T-helper 1 cell (primary cell): ENCODE measurements at regions not wholly inside any gene's neighbourhood (a gene's known extent, or its start where the extent isn't known, plus 50 kb on each side); places are given as distances from the start of the nearest gene placed in this dataset.
"Not testable (repeated sequence)": the region's sequence is repeated elsewhere in the genome, so short reads cannot be mapped to it uniquely, and the experiment has no call there.

Source experiments
- DNase-seq, 5 donors: peaks; one replicate each; pipeline ENCODE4 v3.0.0-alpha.2; 2012 to 2020

DNA sequence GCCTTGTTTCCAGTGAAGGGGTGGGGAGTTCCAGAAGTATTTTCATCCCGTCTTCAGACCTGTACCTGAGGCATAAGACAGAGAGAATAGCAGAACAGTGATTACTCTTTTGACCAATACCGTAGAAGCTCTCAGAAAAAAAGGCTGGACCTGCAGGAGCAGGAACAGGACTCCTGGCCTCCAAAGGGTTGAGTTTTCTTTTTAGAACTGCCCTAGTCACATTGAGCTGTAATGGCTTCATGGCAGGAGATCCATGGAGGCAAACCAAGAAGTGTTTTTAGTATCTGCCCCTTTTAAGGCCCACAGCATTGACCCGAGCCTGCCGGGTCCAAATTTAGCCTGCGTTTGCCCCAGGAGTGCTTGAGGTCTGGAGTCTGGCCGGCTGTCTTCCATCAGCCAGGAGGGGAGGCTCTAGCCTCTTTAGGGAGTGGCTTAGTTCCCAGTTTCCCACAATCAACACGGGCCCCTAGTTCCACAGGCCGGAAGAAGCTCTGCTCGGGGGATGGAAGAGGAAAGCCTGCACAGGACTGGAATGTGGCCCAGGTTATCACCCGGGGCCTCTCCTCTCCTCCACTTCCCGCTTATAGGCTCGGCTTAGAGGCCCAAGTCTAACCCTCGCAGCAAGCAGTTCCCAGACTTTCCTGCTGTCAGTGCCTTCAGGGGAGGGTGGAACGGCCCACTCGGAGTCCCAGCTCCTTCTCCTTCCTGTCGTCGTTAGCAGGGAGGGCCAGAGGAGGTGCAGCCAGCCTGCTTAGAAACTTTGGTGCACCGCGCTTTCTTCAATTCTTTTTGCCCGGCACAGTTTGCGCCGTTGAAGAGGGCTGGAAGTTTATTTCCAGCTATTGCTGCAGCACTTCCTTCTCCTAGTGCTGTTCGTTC lies 80.7 kb downstream of the C9orf152 start:
- DNase-seq = no peak

DNA sequence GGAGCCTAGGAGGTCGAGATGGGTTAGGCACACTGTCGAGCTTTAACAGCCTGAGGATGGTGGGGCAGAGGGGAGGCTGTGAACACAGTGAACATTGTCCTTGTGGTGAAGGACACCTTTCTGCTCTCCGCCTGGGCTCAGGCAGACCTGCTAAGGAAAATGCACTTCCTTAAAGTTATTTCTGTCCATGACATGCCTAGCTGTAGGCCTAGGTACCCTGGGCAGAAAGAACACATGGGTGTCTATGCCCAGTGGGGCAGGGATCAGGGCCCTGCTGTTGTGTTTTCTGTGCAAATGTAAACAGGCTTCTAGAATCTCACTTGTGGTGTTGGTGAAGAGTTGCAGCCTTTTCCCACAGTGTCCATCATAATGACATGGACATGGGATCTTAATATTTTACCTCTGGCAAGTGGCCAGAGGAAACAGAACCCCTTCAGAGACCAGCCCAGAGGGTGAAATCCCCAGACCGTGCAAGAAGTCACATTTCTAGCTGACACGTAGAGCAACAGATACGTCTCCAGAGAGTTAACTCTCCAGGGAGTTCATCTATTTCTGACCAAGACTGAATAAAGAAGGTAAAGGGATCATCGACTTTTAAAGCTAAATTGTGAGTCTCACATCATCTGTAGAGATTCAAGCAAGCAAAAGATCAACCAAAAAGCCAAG lies 79.2 kb downstream of the C9orf152 start:
- DNase-seq = no peak

DNA sequence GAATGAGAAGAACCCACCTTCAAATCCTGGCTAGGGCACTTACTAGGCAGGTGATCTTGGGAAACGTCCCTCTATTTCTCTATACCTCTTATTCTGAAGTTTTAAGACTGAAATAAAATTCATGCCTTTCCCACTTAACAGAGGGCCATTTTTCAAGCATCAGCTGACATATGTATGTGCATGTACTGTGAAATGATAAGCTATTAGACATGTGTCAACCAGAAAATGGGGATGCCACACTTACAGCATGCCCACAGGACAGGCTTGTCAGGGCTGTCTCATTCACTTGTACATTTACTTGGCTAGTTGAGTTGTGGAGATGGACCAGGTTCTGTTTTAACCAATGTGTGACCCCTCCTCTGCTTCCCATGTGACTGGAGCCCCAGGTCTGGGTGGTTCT lies 78.5 kb downstream of the C9orf152 start:
- DNase-seq = no peak

DNA sequence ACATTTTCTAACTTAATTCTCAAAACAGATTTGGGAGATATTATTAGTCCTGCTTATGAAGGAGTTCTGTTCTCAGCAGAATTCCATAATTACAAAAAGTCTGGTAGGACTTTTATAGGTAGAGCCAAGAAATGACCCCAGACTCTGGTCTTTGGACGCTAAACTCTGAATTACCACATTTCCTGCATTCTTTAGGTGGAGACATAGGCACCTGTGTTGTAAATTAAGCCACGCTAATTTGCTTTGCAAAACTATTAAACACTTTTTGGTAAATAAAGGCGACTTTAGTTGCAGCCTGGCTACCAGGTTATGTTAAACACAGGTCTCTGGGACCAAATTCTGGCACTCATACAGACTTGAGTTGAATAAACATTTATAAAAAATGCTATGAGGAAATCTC lies 77.7 kb downstream of the C9orf152 start:
- DNase-seq = no peak

DNA sequence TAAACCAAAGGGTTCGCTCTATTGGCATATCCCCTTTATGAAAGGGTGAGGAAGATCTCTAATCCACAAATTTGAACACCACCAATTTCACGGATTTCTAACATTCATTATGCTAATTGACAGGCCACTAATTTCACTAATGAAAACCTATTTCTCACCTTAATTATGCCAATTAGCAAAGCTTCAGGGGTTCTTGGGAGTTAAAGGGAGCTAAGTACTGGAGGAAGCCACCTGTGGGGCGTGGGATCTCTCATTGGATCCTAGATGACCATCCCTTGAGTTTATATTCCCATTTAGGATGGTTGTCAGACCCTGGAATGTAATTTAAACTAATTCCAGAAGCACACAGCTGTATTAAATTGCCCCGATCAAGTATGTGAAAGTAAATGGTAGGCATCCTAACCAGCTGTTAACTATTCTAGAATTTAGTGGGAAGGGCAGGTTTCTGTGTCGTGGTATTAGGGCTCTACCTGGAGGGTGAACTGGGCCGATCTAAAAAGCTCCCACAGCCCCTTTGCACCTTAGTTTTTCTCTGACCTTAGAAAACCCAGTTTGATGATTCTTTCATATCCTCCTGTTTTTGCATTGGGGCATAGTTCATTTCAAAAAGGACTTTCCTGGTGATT lies 77.1 kb downstream of the C9orf152 start:
- DNase-seq = no peak

- DNase-seq = no peak
These were observed 76.5 kb downstream of the C9orf152 start for GRCh38 chr9:110131499-110131898.

DNA sequence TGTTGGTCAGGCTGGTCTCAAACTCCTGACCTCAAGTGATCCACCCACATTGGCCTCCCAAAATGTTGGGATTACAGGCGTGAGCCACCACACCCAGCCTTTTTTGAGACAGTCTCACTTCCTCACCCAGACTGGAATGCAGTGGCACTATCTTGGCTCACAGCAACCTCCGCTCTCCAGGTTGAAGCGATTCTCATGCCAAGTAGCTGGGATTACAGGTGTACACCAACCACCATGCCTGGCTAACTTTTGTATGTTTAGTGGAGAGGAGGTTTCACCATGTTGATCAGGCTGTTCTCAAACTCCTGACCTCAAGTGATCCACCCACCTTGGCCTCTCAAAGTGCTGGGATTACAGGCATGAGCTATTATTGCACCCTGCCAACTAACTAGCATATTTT lies 75.4 kb downstream of the C9orf152 start:
- DNase-seq = not testable (repeated sequence)

GRCh38 chr9:110133059-110133458 lies 74.9 kb downstream of the C9orf152 start:
- no peak for DNase-seq

- no peak for DNase-seq
These were observed 74.2 kb downstream of the C9orf152 start for GRCh38 chr9:110133608-110134210.

- DNase-seq = no peak
These were observed 72.1 kb downstream of the C9orf152 start for GRCh38 chr9:110135846-110136245.

DNA sequence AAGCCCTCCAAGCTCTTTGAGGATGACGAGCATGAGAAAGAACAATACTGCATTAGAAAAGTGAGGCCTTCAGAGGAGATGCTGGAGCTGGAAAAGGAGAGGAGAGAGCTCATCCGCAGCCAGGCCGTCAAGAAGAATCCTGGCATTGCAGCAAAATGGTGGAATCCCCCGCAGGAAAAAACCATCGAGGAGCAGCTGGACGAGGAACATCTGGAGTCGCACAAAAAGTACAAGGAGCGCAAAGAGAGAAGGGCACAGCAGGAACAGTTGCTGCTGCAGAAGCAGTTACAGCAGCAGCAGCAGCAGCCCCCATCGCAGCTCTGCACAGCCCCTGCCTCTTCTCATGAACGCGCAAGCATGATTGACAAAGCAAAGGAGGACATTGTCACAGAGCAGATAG lies 71.2 kb downstream of the C9orf152 start:
- no peak for DNase-seq

DNA sequence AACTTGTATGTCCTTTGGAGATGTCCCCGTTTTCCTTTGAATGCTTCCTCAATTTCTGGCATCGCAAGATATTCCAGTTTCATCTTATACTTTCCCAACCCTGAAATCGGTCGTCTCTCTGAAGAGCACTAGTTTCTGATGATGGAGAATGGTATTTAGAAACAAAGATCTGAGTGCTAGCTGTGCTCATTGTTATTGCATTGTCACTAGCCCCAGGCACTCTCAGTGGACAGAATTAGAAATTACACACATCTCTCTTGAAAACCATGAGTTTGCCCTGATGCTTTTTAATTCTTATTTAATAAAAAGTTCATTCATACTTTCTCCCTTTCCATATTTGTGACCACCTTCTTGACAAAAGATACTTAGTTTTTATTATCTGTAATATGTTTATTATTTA lies 67.7 kb downstream of the C9orf152 start:
- no peak for DNase-seq

- no peak for DNase-seq
These were observed 66.6 kb downstream of the C9orf152 start for GRCh38 chr9:110141227-110141793.

- no peak for DNase-seq
These were observed 65.7 kb downstream of the C9orf152 start for GRCh38 chr9:110142253-110142652.

- DNase-seq = no peak
These were observed 65.0 kb downstream of the C9orf152 start for GRCh38 chr9:110142868-110143481.

GRCh38 chr9:110143485-110143884 lies 64.5 kb downstream of the C9orf152 start:
- DNase-seq = peak in 1 of 5 donors; percentile 39

GRCh38 chr9:110143950-110144545 lies 63.9 kb downstream of the C9orf152 start:
- peak in 3 of 5 donors; percentile 8 to 69 (median 11) for DNase-seq

DNA sequence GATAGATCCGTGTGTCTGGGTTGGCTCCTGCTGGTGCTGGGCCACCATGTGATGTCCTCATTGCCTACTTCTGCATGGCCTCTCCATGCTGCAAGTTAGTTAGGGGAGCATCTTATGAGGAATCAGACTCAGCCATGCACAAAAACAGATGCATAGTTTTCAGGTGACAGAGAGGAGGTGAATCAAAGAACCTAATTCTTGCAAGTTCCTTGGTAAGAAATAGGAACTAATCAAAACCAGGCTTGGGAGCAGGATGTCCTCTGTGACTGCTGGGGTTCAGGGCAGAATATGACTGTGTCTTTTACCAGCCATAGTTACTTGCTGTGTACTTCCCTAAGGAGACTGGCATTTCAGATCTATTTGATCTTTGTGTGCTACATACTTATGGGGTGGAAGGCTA lies 61.6 kb downstream of the C9orf152 start:
- no peak for DNase-seq

GRCh38 chr9:110148384-110148783 lies 59.6 kb downstream of the C9orf152 start:
- peak in 2 of 5 donors; percentile 12 to 90 for DNase-seq

DNA sequence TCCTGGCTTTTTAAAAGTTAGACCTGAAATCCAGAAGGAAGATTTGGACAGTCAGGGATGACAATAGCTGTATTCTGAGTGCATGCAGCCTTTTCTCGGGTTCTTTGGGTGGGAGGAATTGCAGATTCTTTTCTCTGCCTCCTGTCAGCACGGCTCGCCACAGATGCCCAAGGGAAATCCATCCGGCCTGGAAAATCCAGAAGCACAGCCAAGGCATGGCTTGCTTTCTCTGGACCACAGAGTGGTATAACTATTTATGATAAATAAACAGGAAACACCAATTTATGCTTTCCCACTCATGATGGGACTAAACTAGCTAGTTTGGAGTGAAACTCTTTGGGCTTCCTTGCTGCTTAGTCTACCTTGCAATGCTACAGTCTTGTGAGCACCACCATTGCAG lies 59.1 kb downstream of the C9orf152 start:
- no peak for DNase-seq
